GM23338 (cell line): ENCODE measurements at regions not wholly inside any gene's neighbourhood (a gene's known extent, or its start where the extent isn't known, plus 50 kb on each side); places are given as distances from the start of the nearest gene placed in this dataset.
"Not testable (repeated sequence)": the region's sequence is repeated elsewhere in the genome, so short reads cannot be mapped to it uniquely, and the experiment has no call there.

ENCODE experiments used
- ATAC-seq: fragments of 200-7000 bp; cut with Tn5 transposase; 3 replicates; pipeline ENCODE4 v1.9.1; 2020
- DNase-seq: peaks from one replicate; pipeline ENCODE4 v3.0.0-alpha.2; 2015; ENCODE audit warnings: low spot score
- H2AFZ ChIP-seq: fragments of 200-600 bp; sonication (generic); 2 replicates; pipeline ENCODE4 v1.8.0; 2016; ENCODE audit warnings: antibody characterized with exemption, mild to moderate bottlenecking, moderate library complexity
- H3F3A ChIP-seq: fragments of 200-600 bp; sonication (generic); replicated peaks from 2 replicates; pipeline ENCODE4 v1.8.0; 2017; ENCODE audit warnings: antibody characterized with exemption, mixed run types, low read depth
- H3K27ac ChIP-seq: fragments of 200-600 bp; sonication (generic); 2 replicates; pipeline ENCODE4 v1.6.1; 2016; ENCODE audit warnings: low read depth
- H3K27me3 ChIP-seq: fragments of 200-600 bp; sonication (generic); 2 replicates; pipeline ENCODE4 v1.8.0; 2016; ENCODE audit warnings: mild to moderate bottlenecking, mixed run types, moderate library complexity; ENCODE audit not compliant: insufficient read depth
- H3K36me3 ChIP-seq: fragments of 200-600 bp; sonication (generic); 2 replicates; pipeline ENCODE4 v1.8.0; 2016; ENCODE audit warnings: mild to moderate bottlenecking; ENCODE audit not compliant: insufficient read depth
- H3K4me1 ChIP-seq: fragments of 200-600 bp; sonication (generic); 2 replicates; pipeline ENCODE4 v1.8.0; 2016; ENCODE audit warnings: mild to moderate bottlenecking, moderate library complexity; ENCODE audit not compliant: insufficient read depth
- H3K4me2 ChIP-seq: fragments of 200-600 bp; sonication (generic); 2 replicates; pipeline ENCODE4 v1.7.1; 2017; ENCODE audit warnings: mixed run types
- H3K4me3 ChIP-seq: fragments of 200-600 bp; sonication (generic); 2 replicates; pipeline ENCODE4 v1.6.1; 2016; ENCODE audit warnings: mixed run types
- H3K79me2 ChIP-seq: fragments of 200-600 bp; sonication (generic); replicated peaks from 2 replicates; pipeline ENCODE4 v1.8.0; 2017; ENCODE audit warnings: mild to moderate bottlenecking; ENCODE audit not compliant: insufficient read depth
- H3K9me2 ChIP-seq: fragments of 200-600 bp; sonication (generic); 2 replicates; pipeline ENCODE4 v1.8.0; 2017; ENCODE audit not compliant: insufficient read depth
- H4K20me1 ChIP-seq: fragments of 200-600 bp; sonication (generic); replicated peaks from 2 replicates; pipeline ENCODE4 v1.8.0; 2017; ENCODE audit warnings: mild to moderate bottlenecking; ENCODE audit not compliant: insufficient read depth
- H3K27ac Mint-ChIP-seq: 2 replicates; pipeline ENCODE4 v1.8.0; 2020; ENCODE audit warnings: inconsistent platforms, mild to moderate bottlenecking, moderate library complexity, mixed read lengths
- H3K27me3 Mint-ChIP-seq: 3 replicates; pipeline ENCODE4 v1.8.0; 2022; ENCODE audit warnings: low read depth, mild to moderate bottlenecking, moderate library complexity, mixed read lengths, inconsistent platforms; ENCODE audit not compliant: insufficient read depth, poor library complexity
- H3K36me3 Mint-ChIP-seq: 3 replicates; pipeline ENCODE4 v1.8.0; 2021; ENCODE audit warnings: low read depth, mild to moderate bottlenecking, inconsistent platforms, moderate library complexity, mixed read lengths
- H3K4me1 Mint-ChIP-seq: 3 replicates; pipeline ENCODE4 v1.8.0; 2020; ENCODE audit warnings: mild to moderate bottlenecking, inconsistent platforms, mixed read lengths
- H3K4me3 Mint-ChIP-seq: 3 replicates; pipeline ENCODE4 v1.8.0; 2021; ENCODE audit warnings: moderate library complexity, mild to moderate bottlenecking, inconsistent platforms, mixed read lengths
- H3K9me3 Mint-ChIP-seq: 3 replicates; pipeline ENCODE4 v1.8.0; 2020; ENCODE audit warnings: moderate library complexity, mild to moderate bottlenecking, inconsistent platforms, mixed read lengths
- CREB1 ChIP-seq: fragments of 250-450 bp; sonication (Bioruptor Pico); IDR thresholded peaks from 2 replicates; pipeline ENCODE4 v1.5.0; 2020; ENCODE audit warnings: low read depth, mild to moderate bottlenecking, moderate library complexity
- CTCF ChIP-seq, 2 experiments: fragments of 200-600 bp in 1 of 2; sonication (generic) in 1 of 2; conservative IDR thresholded peaks; 2 replicates each; pipeline versions ENCODE4 v1.5.1 to v1.6.1; 2016 to 2017; ENCODE audit warnings: antibody characterized with exemption in 2 of 2, low read depth in 2 of 2, mild to moderate bottlenecking in 2 of 2, moderate library complexity in 1 of 2
- JUNB ChIP-seq: IDR thresholded peaks from one replicate; pipeline ENCODE4 v1.6.1; 2016; ENCODE audit warnings: antibody characterized with exemption; ENCODE audit not compliant: unreplicated experiment
- POLR2AphosphoS5 ChIP-seq: IDR thresholded peaks from 2 replicates; pipeline ENCODE4 v1.6.1; 2016; ENCODE audit warnings: antibody characterized with exemption, low read depth
- ZNF114 ChIP-seq: fragments of 250-450 bp; sonication (Bioruptor Pico); IDR thresholded peaks from 2 replicates; pipeline ENCODE4 v1.5.0; 2020; ENCODE audit warnings: mild to moderate bottlenecking, moderate library complexity

- peaks cover 6% of the 10 kb centered on the region; the same call in 2 of the 3 replicates for H3K4me1 Mint-ChIP-seq
These were observed 221.4 kb downstream of the TLE3 start for GRCh38 chr15:69876064-69876940.

GRCh38 chr15:69879963-69880362 is 217.8 kb downstream of the TLE3 start:
- not testable (repeated sequence) for H2AFZ ChIP-seq, H3K4me1 ChIP-seq, H3F3A ChIP-seq, ATAC-seq, H3K4me3 Mint-ChIP-seq, H3K79me2 ChIP-seq, H3K36me3 Mint-ChIP-seq, H3K4me3 ChIP-seq, H3K27me3 ChIP-seq, H3K9me2 ChIP-seq, H3K9me3 Mint-ChIP-seq, H4K20me1 ChIP-seq, H3K27ac Mint-ChIP-seq, H3K27ac ChIP-seq, DNase-seq, H3K27me3 Mint-ChIP-seq, H3K4me1 Mint-ChIP-seq, H3K36me3 ChIP-seq, H3K4me2 ChIP-seq

More at GRCh38 chr15:69876064-69876940, 221.4 kb downstream of the TLE3 start:
- Histone ChIP-seq H3K4me2 (no peak overlapping the region), H3F3A (no peaks in the 10 kb centered on the region), H3K27me3 (no peaks in the 10 kb centered on the region), H3K79me2 (no peaks in the 10 kb centered on the region), H4K20me1 (no peaks in the 10 kb centered on the region), H2AFZ (no peak overlapping the region), H3K27ac (no peak overlapping the region), H3K4me3 (no peak overlapping the region), H3K36me3 (no peaks in the 10 kb centered on the region), H3K4me1 (no peaks in the 10 kb centered on the region), H3K9me2 (no peaks in the 10 kb centered on the region)
- ATAC-seq, result no peak
- Mint-ChIP-seq H3K27ac (no peak overlapping the region), H3K27me3 (peaks cover 5% of the 10 kb centered on the region), H3K36me3 (no peaks in the 10 kb centered on the region), H3K4me3 (no peak overlapping the region), H3K9me3 (peaks cover 11% of the 10 kb centered on the region)
- TF ChIP-seq JUNB (no peak), CTCF (conservative IDR thresholded peaks at IDR 0.05; ENCODE audit: low read depth in 2 of 2) (0 out of 4 replicates have a peak, but pooled peaks of 1 of the 2 experiments have one; percentile 4), POLR2AphosphoS5 (no peak), CREB1 (CRISPR knock-in tag) (no peak)
- DNase-seq, result no peak

- Mint-ChIP-seq H3K27ac (no peak overlapping the region), H3K4me1 (peaks cover 9% of the 10 kb centered on the region), H3K36me3 (no peaks in the 10 kb centered on the region), H3K4me3 (no peak overlapping the region), H3K9me3 (no peaks in the 10 kb centered on the region; the same call in 2 of the 3 replicates), H3K27me3 (peaks cover 2% of the 10 kb centered on the region)
- Histone ChIP-seq H2AFZ (no peak overlapping the region), H3K79me2 (no peaks in the 10 kb centered on the region), H3K9me2 (0 out of 2 replicates have a peak, but pooled peaks cover 5% of the 10 kb centered on the region), H3K4me1 (no peaks in the 10 kb centered on the region), H3K27me3 (no peaks in the 10 kb centered on the region), H3F3A (no peaks in the 10 kb centered on the region), H3K4me2 (no peak overlapping the region), H3K36me3 (no peaks in the 10 kb centered on the region), H3K27ac (no peak overlapping the region), H3K4me3 (no peak overlapping the region), H4K20me1 (no peaks in the 10 kb centered on the region)
- ATAC-seq, result no peak
- DNase-seq, result no peak
- TF ChIP-seq CTCF (conservative IDR thresholded peaks at IDR 0.05; ENCODE audit: low read depth in 2 of 2) (no peak), ZNF114 (CRISPR knock-in tag) (no peak)
These were observed 217.0 kb downstream of the TLE3 start for GRCh38 chr15:69880571-69881301.
